ENCODE measurements at regions not wholly inside any gene's neighbourhood (a gene's known extent, or its start where the extent isn't known, plus 50 kb on each side); places are given as distances from the start of the nearest gene placed in this dataset.

GRCh38 chr3:124632566-124633140 lies 97.6 kb upstream of the UMPS start:
- TF ChIP-seq CTCF (IDR thresholded peaks at IDR 0.05), result no peak
- no peak for TF ChIP-seq POLR2AphosphoS5 (IDR thresholded peaks at IDR 0.05; ENCODE audit: low read depth, low read length)
